IMR-90 (cell line): ENCODE measurements at regions not wholly inside any gene's neighbourhood (a gene's known extent, or its start where the extent isn't known, plus 50 kb on each side); places are given as distances from the start of the nearest gene placed in this dataset.

Experiments used
- ATAC-seq: fragments of 200-7000 bp; cut with Tn5 transposase; 2 replicates; pipeline ENCODE4 v1.9.1; 2020; ENCODE audit warnings: low read depth, mild to moderate bottlenecking, moderate library complexity
- BruUV-seq: library from RNA; stranded (reverse); fragments of 400-500 nt; replicated peaks from 2 replicates; lab custom pipeline; 2021; lab: Mats Ljungman, UMichigan
- CTCF ChIA-PET: fragments of 300-600 bp; formaldehyde crosslinking; extraction: SDS; loops from one replicate; lab custom pipeline; 2021; ENCODE audit warnings: antibody characterized with exemption; lab: Yijun Ruan, JAX
- POLR2A ChIA-PET: fragments of 300-600 bp; sonication (Branson Sonifier 250); formaldehyde crosslinking; loops from one replicate; lab custom pipeline; 2022; ENCODE audit warnings: antibody characterized with exemption; ENCODE audit not compliant: unreplicated experiment; lab: Charles Lee
- DNase-seq: peaks from one replicate; pipeline ENCODE4 v3.0.0; 2013
- H2AFZ ChIP-seq: replicated peaks from 2 replicates; pipeline ENCODE3; 2013; ENCODE audit warnings: low read length, mild to moderate bottlenecking; ENCODE audit not compliant: poor library complexity
- H2AK5ac ChIP-seq: 2 replicates; pipeline ENCODE4 v1.6.1; 2013; ENCODE audit warnings: low read depth, low read length, inconsistent platforms
- H2AK9ac ChIP-seq: replicated peaks from 2 replicates; pipeline ENCODE3; 2013; ENCODE audit warnings: mild to moderate bottlenecking, low read depth, low read length, moderate library complexity; ENCODE audit not compliant: poor library complexity
- H2BK120ac ChIP-seq: 2 replicates; pipeline ENCODE4 v1.6.1; 2013; ENCODE audit warnings: low read depth, low read length, inconsistent platforms
- H2BK15ac ChIP-seq: 3 replicates; pipeline ENCODE4 v1.6.1; 2013; ENCODE audit warnings: low read depth, low read length, inconsistent platforms
- H2BK20ac ChIP-seq: 2 replicates; pipeline ENCODE4 v1.6.1; 2013; ENCODE audit warnings: low read depth, mild to moderate bottlenecking, inconsistent platforms, low read length, moderate library complexity
- H2BK5ac ChIP-seq: 2 replicates; pipeline ENCODE4 v1.6.1; 2013; ENCODE audit warnings: mild to moderate bottlenecking, low read depth, low read length, inconsistent platforms; ENCODE audit not compliant: poor library complexity, severe bottlenecking
- H3K14ac ChIP-seq: replicated peaks from 2 replicates; pipeline ENCODE4 v1.6.1; 2013; ENCODE audit warnings: low read depth, low read length, inconsistent platforms
- H3K18ac ChIP-seq: 2 replicates; pipeline ENCODE4 v1.6.1; 2013; ENCODE audit warnings: low read depth, low read length, control low read depth
- H3K23ac ChIP-seq: 2 replicates; pipeline ENCODE4 v1.6.1; 2013; ENCODE audit warnings: low read depth, low read length, inconsistent platforms
- H3K27ac ChIP-seq: 2 replicates; pipeline ENCODE4 v1.5.1; 2013; ENCODE audit warnings: mild to moderate bottlenecking, control low read depth, low read length; ENCODE audit not compliant: insufficient read depth
- H3K27me3 ChIP-seq: 2 replicates; pipeline ENCODE4 v1.6.1; 2013; ENCODE audit warnings: low read length; ENCODE audit not compliant: control insufficient read depth, insufficient read depth
- H3K36me3 ChIP-seq: 2 replicates; pipeline ENCODE4 v1.6.1; 2013; ENCODE audit warnings: low read length, mixed read lengths; ENCODE audit not compliant: control insufficient read depth, insufficient read depth
- H3K4ac ChIP-seq: 2 replicates; pipeline ENCODE4 v1.6.1; 2013; ENCODE audit warnings: low read depth, low read length, inconsistent platforms
- H3K4me1 ChIP-seq: 2 replicates; pipeline ENCODE4 v1.6.1; 2013; ENCODE audit warnings: low read length, mixed read lengths; ENCODE audit not compliant: control insufficient read depth, insufficient read depth
- H3K4me2 ChIP-seq: 2 replicates; pipeline ENCODE4 v1.6.1; 2013; ENCODE audit warnings: low read depth, mild to moderate bottlenecking, control low read depth, low read length, moderate library complexity
- H3K4me3 ChIP-seq: 2 replicates; pipeline ENCODE4 v1.5.1; 2013; ENCODE audit warnings: low read depth, mild to moderate bottlenecking, control low read depth, low read length, moderate library complexity; ENCODE audit not compliant: insufficient read depth
- H3K56ac ChIP-seq: 2 replicates; pipeline ENCODE4 v1.6.1; 2013; ENCODE audit warnings: low read length, inconsistent platforms; ENCODE audit not compliant: insufficient read depth; ENCODE audit errors: extremely low read depth
- H3K79me1 ChIP-seq, 2 experiments: 2 replicates each; pipeline ENCODE4 v1.6.1; 2013; ENCODE audit warnings: low read length in 2 of 2, inconsistent platforms in 1 of 2, low read depth in 1 of 2
- H3K9ac ChIP-seq: 2 replicates; pipeline ENCODE4 v1.6.1; 2013; ENCODE audit warnings: low read depth, low read length, control low read depth
- H3K9me1 ChIP-seq: 2 replicates; pipeline ENCODE4 v1.6.1; 2013; ENCODE audit warnings: low read length, inconsistent platforms; ENCODE audit not compliant: insufficient read depth
- H3K9me3 ChIP-seq: 2 replicates; pipeline ENCODE4 v1.6.1; 2013; ENCODE audit warnings: low read length; ENCODE audit not compliant: control insufficient read depth, insufficient read depth
- H4K20me1 ChIP-seq: 2 replicates; pipeline ENCODE4 v1.6.1; 2013; ENCODE audit warnings: low read length, inconsistent platforms; ENCODE audit not compliant: insufficient read depth
- H4K5ac ChIP-seq: 2 replicates; pipeline ENCODE4 v1.6.1; 2013; ENCODE audit warnings: mild to moderate bottlenecking, low read depth, low read length, control low read depth
- H4K8ac ChIP-seq, 2 experiments: 2 replicates each; pipeline ENCODE4 v1.6.1; 2013; ENCODE audit warnings: low read depth in 2 of 2, low read length in 2 of 2, control low read depth in 1 of 2, inconsistent platforms in 1 of 2
- H4K91ac ChIP-seq: 2 replicates; pipeline ENCODE4 v1.6.1; 2013; ENCODE audit warnings: low read depth, low read length, inconsistent platforms; ENCODE audit not compliant: insufficient read depth
- MAFK ChIP-seq: IDR thresholded peaks from 2 replicates; pipeline ENCODE4 v1.6.1; 2012; ENCODE audit warnings: low read depth, low read length, improper control_type of control experiment
- MXI1 ChIP-seq: IDR thresholded peaks from 2 replicates; pipeline ENCODE4 v1.6.1; 2012; ENCODE audit warnings: low read depth, mild to moderate bottlenecking, low read length, moderate library complexity, borderline replicate concordance
- RAD21 ChIP-seq: IDR thresholded peaks from 2 replicates; pipeline ENCODE4 v1.6.1; 2012; ENCODE audit warnings: low read length, improper control_type of control experiment
- WGBS, 2 experiments: methylation state at CpG; one replicate each; pipeline versions ENCODE4 v1.1.5 to v1.1.7; 2013; ENCODE audit warnings: missing lambda C conversion rate in 2 of 2; ENCODE audit not compliant: insufficient read length in 1 of 2; ENCODE audit errors: extremely low coverage in 2 of 2; 5-methylcytosine and 5-hydroxymethylcytosine counted together
- dilution Hi-C: fragments of 300-500 bp; cut with HindIII; formaldehyde crosslinking; loops from one replicate; pipeline ENCODE4 v1.14.3; 2018; ENCODE audit warnings: low sequenced_read_pairs; ENCODE audit not compliant: unreplicated experiment
- in situ Hi-C: fragments of 300-500 bp; cut with MboI; formaldehyde crosslinking; loops from 3 replicates; pipeline ENCODE4 v1.14.3; 2019; ENCODE audit warnings: low sequenced_read_pairs, inconsistent platforms, mixed read lengths
- intact Hi-C: fragments of 100-400 bp; cut with micrococcal nuclease; formaldehyde crosslinking; loops from 2 replicates; pipeline ENCODE4 v1.10.0; 2022
- TF ChIP-seq, protein P1 (sequence below): fragments of 150-350 bp; IDR thresholded peaks from 2 replicates; pipeline ENCODE4 v1.6.1; 2017; ENCODE audit warnings: mild to moderate bottlenecking, antibody characterized with exemption, low read length, low read depth
- TF ChIP-seq, protein P2 (sequence below): fragments of 150-350 bp; IDR thresholded peaks from 2 replicates; pipeline ENCODE4 v1.6.1; 2016; ENCODE audit warnings: low read depth, mild to moderate bottlenecking, low read length, moderate library complexity, borderline replicate concordance

DNA sequence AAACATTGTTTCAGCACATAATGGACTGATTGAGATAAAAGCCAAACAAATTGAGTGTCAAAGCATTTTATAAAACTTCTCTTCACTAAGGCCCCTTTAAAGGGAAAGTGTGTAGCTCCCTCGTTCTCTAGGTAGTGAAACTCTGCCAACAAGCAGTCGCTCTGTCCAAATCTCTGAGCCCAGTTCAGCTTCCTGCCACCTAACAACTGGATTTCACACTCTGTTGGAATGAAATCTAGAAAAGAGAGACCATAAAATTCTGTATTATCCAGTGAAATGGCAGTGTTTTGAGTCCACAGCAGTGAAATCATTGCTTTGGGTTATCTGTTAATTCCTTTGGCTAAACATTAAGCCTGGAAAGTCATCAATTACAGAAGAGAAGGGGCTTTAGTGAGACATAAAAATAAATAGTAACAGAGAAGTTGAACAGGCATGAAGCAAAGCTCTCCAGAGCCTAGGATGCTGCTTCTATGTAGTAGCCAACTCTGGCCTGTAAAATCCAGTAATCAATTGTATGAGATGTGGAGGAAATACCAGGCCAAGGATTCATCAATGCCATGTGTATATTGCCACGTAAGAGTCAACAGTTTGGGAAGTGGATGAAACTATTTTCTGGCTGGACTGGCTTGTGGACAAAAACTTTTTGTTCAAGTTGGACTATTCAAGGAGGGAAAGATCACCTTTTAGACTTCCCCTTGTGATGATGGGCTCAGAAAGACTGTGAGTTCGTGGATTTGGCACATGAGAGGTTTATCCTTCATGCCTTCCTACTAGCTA lies 122.5 kb downstream of the WIF1 start:
- CTCF ChIA-PET: no interaction called here
- in situ Hi-C loops (no loop called here), intact Hi-C loops (no loop called here)

More for the DNA sequence above, 122.5 kb downstream of the WIF1 start:
- TF ChIP-seq, protein P1, sequence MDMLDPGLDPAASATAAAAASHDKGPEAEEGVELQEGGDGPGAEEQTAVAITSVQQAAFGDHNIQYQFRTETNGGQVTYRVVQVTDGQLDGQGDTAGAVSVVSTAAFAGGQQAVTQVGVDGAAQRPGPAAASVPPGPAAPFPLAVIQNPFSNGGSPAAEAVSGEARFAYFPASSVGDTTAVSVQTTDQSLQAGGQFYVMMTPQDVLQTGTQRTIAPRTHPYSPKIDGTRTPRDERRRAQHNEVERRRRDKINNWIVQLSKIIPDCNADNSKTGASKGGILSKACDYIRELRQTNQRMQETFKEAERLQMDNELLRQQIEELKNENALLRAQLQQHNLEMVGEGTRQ: no peak
- TF ChIP-seq MAFK (no peak), MXI1 (no peak), RAD21 (no peak)
- TF ChIP-seq, protein P2, sequence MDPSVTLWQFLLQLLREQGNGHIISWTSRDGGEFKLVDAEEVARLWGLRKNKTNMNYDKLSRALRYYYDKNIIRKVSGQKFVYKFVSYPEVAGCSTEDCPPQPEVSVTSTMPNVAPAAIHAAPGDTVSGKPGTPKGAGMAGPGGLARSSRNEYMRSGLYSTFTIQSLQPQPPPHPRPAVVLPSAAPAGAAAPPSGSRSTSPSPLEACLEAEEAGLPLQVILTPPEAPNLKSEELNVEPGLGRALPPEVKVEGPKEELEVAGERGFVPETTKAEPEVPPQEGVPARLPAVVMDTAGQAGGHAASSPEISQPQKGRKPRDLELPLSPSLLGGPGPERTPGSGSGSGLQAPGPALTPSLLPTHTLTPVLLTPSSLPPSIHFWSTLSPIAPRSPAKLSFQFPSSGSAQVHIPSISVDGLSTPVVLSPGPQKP: no peak
- dilution Hi-C loops: no loop called here
- Histone ChIP-seq H2AK9ac (no peak overlapping the region), H3K4me1 (no peaks in the 10 kb centered on the region), H3K14ac (no peak overlapping the region), H3K56ac (no peak overlapping the region), H3K9me3 (no peaks in the 10 kb centered on the region), H3K27ac (no peak overlapping the region), H4K91ac (no peak overlapping the region), H3K27me3 (peaks cover 6% of the 10 kb centered on the region; the same call in 1 of the 2 replicates), H2BK120ac (no peak overlapping the region), H3K4ac (no peak overlapping the region), H3K4me3 (no peak overlapping the region), H2BK5ac (no peak overlapping the region), H2BK15ac (no peak overlapping the region), H3K18ac (no peak overlapping the region), H3K36me3 (no peaks in the 10 kb centered on the region), H2AFZ (no peak overlapping the region), H2AK5ac (no peak overlapping the region), H4K20me1 (no peaks in the 10 kb centered on the region), H3K79me1 (no peaks in the 10 kb centered on the region), H4K5ac (no peak overlapping the region), H3K9ac (no peak overlapping the region), H3K4me2 (no peak overlapping the region), H2BK20ac (no peak overlapping the region), H4K8ac (no peak overlapping the region), H3K23ac (no peak overlapping the region), H3K9me1 (no peaks in the 10 kb centered on the region)
- WGBS, 2 experiments: no CpG with 5 or more reads among the region's 4 CpGs
- DNase-seq (no peak), ATAC-seq (no peak)
- BruUV-seq: no TSS peak
- POLR2A ChIA-PET: no interaction called here
